Stimulated activated CD8-positive, alpha-beta memory T cell treated with anti-CD3 and anti-CD28 coated beads, Interleukin-4, amount 100 ng/mL, for 1 hour (primary cell): ENCODE measurements at regions not wholly inside any gene's neighbourhood (a gene's known extent, or its start where the extent isn't known, plus 50 kb on each side); places are given as distances from the start of the nearest gene placed in this dataset.

Source experiments
- DNase-seq, 2 donors: peaks; one replicate each; pipeline ENCODE4 v3.0.0-alpha.2; 2020; ENCODE audit warnings: low read depth in 2 of 2, low spot score in 1 of 2

DNA sequence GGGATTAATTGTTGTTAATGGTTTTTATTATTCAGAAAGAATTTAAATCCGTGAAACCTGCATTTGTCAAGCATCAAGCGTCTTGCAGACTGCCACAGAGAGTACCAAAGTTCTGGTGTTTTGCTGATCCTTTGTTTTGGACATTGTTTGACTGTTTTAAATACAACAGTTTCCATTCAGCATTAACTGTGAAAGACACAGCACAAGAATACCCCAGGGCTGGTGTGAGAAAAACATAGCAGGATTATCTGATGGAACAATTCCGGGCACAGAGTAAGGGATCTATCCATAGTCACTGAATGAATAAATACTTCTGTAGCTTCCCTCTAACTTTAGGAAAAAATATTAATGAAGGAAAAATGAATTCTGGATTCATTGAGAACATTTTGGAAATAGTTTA is 202.3 kb downstream of the LTN1 start:
- DNase-seq: no peak

DNA sequence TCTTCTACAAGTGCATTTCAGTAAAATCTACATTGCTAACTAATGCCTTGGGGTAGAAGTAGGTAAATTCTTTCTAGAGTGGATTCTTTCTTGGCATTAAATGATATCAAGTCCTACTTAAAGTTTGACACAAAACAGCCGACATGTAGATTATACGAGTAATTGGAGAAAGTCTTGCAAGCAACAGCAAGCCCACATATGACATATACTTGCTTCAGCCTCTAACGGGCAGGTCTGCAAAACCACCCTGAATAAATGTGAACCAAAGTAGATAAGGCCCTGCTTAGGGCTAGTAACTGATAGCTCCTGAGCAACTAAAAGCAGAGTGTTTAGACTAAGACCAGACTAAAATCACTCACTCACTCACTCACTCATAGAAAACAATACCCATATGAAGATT is 203.2 kb downstream of the LTN1 start:
- no peak for DNase-seq

DNA sequence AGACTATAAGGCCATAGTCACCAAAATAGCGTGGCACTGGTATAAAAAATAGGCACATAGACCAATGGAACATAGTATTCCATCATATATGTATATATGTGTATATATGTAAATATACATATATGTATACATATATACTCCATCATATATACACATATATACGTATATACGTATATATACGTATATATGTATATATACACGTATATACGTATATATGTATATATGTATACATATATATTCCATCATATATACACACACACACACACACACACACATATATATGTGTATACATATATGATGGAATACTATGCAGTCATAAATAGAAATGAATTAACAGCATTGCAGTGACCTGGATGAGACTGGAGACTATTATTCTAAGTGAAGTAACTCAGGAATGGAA is 204.6 kb downstream of the LTN1 start:
- DNase-seq: no peak

DNA sequence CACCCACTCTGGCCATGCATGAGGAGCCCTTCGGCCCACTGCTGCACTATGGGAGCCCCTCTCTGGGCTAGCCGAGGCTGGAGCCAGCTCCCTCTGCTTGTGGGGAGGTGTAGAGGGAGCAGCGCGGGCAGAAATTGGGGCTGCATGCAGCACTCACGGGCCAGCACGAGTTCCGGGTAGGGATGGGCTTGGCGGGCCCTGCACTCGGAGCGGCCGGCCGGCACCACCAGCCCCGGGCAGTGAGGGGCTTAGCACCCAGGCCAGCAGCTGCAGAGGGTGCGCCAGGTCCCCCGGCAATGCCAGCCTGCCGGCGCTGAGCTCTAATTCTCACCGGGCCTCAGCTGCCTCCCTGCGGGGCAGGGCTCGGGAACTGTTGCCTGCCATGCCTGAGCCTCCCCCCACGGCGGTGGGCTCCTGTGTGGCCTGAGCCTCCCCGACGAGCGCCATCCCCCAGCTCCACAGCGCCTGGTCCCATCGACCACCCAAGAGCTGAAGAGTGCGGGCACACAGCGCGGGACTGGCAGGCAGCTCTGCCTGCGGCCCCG is 209.0 kb downstream of the LTN1 start:
- no peak for DNase-seq

DNA sequence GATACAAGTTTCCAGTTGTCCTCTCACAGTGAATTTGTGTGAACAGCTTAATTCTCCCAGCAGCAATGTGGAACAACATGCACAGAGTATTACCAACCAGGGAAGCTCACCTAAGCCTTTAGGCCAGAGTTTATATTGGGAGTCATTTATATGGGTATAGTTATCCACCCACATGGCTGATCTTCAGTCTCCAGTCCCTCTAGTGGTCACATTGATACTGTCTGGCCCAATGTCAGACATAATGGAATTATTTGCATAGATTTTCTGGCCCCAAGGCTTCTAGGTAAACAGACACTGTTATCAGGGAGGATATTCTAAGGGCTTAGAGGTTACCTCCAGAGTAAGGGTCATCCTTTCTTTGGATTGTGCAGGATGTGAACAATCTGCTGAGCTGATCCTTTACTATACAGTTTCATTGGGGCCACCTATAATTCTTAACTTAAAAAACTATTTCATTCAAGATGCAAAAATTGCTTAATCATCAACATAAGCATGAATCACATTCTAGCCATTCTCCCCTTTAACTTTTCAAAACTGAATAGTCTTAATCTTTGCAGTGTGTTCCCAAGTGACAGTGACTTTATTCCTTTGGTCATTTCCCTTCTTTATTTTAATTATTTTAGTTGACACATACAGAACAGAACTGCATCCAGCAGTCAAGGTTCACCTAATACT is 210.9 kb downstream of the LTN1 start:
- no peak for DNase-seq

DNA sequence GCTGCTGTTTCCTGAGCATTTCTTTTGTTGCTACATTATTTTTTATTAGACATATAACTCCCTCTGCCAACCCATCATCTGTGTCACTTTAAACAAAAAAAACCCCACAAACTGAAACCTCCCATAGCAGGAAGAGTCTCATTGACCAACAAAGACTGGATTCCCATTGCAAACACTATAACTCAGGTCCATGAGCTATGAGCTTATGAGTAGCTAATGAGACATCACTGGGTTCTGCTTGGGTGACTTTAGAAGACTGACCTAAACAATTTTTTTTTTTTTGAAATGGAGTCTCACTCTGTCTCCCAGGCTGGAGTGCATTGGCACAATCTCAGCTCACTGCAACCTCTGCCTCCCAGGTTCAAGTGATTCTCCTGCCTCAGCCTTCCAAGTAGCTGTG is 212.8 kb downstream of the LTN1 start:
- no peak for DNase-seq

DNA sequence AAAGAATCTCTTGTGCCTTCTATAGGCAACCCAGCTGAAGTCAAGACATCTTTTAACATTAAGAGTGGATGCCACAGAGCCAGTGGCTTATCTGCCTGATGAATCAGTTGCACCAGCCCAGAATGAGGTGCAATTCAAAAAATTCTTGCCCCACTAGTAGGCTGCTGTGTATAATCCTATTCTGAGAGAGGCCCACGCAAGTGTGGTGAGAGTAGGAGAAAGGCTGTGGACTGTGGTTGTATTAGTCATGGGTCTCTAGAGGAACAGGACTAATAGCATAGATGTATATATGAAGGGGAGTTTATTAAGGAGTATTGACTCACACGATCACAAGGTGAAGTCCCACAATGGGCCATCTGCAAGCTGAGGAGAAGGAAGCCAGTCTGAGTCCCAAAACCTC is 216.4 kb downstream of the LTN1 start:
- no peak for DNase-seq

DNA sequence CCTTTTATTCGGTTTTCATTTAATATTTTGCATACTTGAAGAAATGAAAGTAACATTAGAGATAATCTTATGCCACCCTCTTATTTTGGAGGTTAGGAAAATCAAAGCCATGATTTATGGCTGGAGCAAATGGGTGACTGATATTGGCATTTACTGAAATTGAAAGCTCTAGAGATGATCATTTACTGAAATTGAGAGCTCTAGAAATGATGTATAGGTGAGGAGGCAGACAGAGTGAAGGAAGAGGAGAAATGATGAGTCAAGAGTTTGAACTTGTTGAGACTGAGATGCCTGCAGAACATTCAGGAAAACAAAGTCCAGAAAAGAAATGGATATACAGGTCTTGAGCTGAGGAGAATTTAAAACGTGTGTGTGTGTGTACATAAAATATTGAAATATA is 217.6 kb downstream of the LTN1 start:
- DNase-seq: no peak

DNA sequence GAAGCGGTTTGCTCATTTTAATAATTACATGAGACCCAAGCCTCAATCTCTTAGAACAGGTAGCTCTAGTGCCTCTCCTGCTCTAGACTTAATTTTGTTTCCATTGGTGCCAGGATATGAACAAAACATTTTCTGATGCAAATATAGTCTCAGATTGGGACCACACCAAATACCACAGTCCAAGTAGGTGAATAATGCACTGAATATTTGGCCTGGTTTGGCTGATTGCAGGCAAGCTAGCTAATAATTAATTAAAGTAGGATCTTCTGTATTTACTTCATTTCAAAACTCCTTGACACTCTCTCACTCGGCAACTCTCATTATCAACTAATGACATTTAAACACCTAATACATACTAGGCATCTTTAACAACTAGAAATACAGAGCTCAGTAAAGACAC is 219.6 kb downstream of the LTN1 start:
- DNase-seq: no peak

DNA sequence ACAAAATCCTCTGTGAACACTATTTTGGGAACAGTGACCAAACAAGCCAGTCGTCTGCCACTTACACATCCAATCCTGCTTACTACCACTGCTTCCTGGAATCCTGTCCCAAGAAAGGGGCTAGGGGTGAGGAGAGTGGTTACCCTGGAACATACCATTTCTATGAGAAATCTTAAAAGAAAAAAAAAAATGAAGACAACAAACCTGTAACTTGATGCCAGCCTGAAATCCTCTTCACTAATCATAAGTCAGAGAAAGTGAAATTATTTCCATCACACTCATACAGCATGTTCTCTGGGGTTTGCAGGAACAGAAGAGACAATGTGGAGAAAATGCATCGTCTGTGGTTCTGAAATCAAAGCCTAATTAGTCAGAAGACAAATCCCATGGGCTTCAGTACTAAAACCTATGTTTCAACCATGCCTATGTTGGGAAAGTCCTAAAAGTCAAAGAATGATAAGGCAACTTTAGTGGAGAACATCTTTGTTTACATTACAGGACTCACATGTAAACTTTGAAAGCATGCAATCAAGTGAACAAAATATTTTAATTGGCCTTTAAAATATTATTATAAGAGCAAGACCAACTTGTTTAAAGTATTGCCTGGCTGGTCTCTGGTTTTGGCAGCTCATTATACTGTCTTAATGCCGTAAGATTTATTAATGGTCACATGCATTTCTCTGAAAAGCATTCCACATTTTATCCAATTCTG is 220.7 kb downstream of the LTN1 start:
- DNase-seq: no peak

DNA sequence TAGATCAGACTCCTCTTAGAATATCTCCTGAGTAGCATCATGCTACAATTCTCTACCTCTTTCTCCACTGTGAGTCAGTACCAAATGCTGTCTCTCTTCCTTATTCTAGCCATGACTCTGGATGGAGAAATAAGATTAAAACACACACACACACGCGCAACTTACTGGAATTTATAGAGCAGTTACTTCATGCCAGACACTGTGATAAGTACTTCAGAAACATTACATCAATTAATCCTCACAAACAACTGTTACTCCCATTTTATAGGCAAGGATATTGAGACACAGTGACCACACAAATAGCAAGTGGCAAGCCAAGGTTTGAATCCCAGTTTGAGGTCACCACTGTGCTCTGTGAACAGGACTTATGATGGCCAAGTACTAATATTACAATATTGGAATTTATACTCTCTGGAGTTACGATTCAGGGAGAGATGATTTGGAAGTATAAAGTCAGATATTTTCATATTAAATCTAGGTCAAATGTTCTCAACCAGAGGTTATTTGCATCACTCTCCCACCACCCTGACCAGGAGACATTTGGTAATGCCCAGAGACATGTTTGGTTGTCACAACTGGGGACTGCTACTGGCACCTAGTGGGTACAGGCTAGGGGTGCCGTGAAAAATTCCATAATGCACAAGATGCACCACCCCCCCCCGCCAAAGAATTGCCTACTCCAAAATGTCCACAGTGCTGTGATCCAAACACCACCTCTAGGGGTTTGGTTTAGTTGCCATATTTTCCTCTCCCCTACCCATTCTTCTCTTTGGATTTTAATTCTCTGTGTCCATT is 221.6 kb downstream of the LTN1 start:
- no peak for DNase-seq

DNA sequence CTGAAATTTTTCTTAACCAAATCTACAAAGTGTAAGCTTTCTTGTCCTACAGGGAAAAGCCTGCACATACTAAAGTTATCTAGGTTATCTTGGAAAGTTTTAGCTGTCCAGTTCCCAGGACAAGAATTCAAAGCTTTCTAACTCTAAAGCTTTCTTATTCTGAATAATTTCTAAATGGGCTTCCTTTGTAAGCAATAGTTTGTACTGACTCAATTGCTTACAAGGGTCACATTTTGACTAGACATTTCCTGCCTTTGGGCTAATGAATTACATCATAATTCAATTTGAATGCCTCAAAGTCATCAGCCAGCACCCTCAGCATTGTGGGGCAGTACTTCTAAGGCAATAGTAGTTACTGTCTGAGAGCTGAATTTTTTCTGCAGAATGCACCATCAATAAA is 223.0 kb downstream of the LTN1 start:
- no peak for DNase-seq

DNA sequence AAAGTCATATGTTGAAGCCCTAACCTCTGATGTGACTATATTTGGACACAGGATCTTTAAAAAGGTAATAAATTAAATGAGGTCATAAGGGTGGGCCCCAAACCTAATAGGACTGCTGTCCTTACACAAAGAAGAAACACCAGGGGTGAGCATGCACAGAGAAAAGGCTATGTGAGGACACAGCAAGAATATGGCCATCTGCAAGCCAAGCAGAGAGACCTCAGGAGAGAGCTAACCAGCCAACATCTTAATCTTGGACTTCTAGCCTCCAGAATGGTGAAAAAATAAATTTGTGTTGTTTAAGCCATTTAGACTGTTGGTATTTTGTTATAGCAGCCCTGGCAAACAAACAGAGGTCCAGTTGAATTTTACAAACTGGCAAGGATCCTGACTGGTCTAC is 223.9 kb downstream of the LTN1 start:
- DNase-seq: no peak

DNA sequence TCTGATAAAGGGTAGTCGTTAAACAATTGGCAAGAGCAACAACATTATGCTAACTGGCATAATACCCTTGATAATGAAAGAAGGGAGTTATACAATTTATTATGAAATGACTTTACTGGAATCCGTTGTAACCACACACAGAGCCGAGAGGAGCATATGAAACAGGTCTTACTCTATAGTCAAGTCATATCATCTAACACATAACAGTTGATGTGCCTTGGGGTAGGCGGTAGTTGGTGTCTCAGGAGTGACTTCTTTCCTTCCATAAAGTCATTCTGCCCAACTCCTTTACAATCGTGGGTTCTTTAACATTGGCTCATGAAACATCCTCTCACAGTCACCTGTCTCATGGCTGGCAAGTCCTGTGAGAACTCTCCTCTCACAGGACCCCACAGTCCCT is 225.2 kb downstream of the LTN1 start:
- no peak for DNase-seq

DNA sequence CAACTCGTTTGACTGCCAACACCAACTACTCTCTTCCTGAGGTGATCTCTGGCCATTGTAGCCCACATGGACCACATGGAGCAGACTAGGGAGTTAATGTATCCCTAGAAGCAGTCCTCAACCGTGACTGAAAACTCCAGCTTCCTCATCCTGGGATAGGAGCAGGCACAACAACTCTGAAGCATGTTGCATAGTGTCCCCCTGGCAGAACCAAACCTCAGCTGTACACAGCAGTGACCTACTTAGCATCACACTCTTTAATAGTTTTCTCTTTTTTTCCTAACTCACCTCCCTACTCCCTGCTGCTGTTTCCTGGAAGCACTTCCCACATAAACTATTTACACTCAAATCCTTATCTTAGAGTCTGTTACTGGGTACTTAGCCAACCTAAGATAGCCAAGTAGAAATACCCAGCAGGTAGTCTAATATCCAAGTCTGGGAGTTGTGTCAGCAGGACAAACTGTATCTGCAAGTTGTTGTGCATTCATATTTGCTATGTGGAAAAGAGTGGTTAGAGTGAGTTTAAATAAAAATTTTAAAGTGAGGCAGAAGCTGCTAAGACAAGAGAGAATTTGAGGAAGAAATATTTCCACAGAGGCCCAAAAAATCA is 228.8 kb downstream of the LTN1 start:
- no peak for DNase-seq

DNA sequence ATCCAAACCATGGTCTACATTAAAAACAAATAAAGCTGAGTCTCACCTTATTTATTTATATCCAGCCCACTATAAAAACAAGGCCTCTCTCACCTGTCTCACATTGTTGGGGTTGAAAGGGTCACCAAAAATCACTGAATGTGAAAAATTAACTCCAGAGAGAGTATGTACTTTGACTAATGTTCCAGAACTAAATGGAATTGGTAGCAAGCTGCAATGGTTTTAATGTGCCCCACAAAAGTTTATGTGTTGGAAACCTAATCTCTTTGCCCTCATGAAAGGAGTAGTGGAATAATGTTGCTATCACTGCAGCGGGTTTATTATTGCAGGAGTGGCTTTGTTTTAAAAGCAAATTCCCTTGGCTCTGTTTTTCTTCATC is 230.3 kb downstream of the LTN1 start:
- no peak for DNase-seq

DNA sequence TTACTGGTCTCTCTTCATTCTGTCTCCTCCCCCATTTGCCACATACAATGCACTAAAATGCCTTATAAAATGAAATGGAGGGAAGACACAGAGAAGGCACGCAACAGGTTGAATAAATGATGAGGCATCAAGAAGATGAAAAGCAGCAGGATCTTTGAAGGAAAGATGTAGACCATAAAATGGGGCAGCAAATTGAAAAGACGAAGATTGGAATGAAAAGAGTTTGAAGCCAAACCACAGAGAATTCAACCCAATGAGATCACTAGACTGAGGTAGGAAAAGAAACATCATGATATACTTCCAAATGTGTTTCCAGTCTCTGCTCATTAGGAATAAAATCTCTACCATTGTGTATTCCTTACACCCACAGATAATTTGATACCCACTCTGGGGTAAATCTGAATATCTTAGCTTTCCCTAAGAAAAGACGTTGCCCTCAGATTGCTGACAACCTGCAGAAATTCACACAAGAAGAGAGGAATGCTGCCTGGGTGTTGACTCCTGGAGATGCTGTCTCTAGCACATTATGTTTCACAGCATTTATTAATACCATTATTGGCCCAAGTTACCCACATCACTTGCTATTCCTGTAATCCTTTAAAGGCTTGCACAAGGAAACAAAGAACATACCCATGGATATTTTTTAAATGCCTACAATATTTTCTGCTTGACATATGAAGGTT is 230.9 kb downstream of the LTN1 start:
- DNase-seq: no peak

DNA sequence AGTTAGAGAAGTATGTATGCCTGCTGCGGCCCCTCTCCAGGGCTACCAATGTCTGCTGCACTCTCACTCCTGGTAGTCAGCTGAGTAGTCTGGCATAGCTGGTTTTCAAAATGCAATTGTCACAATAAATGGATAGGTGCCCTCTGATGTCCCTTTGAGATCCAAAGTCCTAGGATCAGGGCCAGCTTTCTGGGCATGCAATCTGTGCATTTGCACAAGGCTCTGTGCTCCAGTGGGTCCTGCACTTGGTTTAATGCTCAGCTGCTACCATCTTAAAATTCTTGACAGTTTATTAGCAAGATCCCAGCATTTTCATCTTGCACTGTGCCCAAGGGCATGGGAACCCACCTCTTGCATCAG is 233.8 kb downstream of the LTN1 start:
- DNase-seq: no peak

DNA sequence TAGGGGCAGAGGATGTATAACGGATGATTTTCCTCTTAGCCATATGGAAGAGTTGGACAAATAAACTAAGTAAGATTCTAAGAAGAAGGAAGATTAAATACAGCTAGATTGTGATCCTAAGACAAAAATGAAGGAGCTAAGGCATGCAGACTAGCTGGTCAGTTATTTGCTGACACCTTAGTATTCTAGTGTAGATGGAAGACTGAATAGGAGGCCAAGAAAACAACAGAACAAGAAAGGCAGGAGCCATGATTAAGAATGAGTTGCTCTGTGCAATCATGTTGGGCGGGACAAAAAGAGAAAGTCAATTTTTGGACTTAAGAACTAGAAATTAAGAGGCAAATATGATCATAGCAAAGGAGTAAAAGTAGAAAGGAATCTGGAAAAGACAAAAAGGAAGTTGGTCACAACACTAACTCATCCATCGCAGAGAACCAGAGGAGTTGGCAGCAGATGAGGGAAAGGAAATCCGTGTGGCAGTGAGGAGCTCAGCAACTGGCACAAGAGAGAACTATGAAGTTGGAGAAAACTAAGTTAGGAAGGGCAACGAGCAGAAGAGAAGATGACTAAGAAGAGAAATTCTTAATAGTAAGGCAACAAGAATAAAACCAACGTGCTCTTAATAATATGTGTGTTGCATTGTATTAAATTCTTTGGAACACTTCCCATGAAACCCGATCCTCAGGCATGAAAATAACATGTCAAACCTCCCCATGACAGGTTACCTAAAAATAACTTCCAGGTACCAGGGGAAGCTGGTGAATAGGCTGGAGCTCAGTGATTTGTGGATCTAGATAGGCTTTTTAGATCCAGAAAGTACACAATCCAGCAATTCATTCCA is 234.4 kb downstream of the LTN1 start:
- DNase-seq: no peak

DNA sequence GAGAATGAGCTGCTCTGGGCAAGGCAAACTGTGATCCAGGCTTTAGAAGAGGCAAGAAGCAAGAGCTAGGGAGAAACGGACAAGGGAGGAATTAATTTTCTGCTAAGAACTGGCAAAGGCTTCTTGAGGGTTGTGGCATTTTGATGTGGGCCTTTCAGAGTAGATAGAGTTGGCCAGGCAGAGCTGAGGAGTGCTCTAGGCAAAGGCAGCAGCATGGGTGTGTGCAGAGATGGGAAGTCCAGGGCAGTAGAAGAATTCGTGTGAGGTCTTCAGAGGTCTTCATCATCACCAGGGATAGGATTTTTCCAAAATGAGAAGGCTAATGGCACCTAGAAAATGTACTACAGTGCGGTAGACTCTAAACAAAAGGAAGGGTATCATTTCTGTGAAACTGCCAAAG is 237.8 kb downstream of the LTN1 start:
- DNase-seq: no peak
